SK-N-MC (cell line): ENCODE measurements at regions not wholly inside any gene's neighbourhood (a gene's known extent, or its start where the extent isn't known, plus 50 kb on each side); places are given as distances from the start of the nearest gene placed in this dataset.

Source experiments
- EZH2 ChIP-seq: fragments of 200-600 bp; sonication (generic); IDR thresholded peaks from one replicate; pipeline ENCODE4 v1.6.1; 2017; ENCODE audit warnings: antibody characterized with exemption
- FOXP2 ChIP-seq: optimal IDR thresholded peaks from 2 replicates; pipeline ENCODE3; 2011; ENCODE audit warnings: mild to moderate bottlenecking, moderate library complexity; ENCODE audit not compliant: insufficient read depth; ENCODE audit errors: extremely low read length, control extremely low read depth
- POLR2AphosphoS5 ChIP-seq: IDR thresholded peaks from 2 replicates; pipeline ENCODE4 v1.6.1; 2012; ENCODE audit warnings: mild to moderate bottlenecking, low read depth, low read length, borderline replicate concordance

DNA sequence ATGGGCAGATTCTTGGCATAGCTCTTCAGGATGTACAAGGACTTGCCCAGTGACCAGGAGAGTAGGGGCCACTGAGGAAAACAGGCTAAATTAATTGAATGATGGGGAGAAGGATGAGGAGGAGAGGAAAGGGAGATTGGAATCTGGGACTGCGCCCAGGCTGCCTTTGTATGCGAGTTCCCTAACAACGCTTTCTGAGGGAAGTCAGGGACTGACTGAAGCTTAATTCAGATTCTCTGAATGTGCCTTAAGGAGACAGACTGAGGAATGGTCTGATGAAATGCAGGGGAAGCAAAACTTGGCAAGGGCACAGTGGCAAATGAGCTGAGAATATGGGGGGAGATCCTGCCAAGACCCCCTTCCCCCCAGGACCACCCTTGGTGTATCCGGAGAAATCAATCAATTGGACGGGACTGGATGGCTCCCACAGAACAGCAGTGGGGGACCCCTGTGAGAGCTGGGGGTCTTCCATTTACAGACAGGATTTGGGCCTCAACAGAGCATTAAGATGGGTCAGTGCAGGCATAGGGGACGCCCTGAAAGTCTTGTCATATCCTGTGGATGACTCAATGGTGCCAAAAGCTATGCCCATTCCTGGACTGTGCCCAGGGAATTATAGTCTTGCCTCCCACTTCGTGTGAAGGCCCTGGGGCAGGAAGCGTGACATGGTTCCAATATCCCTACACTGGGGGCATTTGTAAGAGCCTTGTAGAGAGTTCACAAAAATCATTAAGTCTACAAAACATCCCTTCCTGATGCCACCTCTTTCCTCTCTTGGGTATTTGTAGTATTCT is 215.5 kb upstream of the TNC start:
- TF ChIP-seq EZH2: no peak
- TF ChIP-seq POLR2AphosphoS5: no peak
- no peak for TF ChIP-seq FOXP2
